ENCODE measurements at regions not wholly inside any gene's neighbourhood (a gene's known extent, or its start where the extent isn't known, plus 50 kb on each side); places are given as distances from the start of the nearest gene placed in this dataset.
A peak's percentile ranks its signal among the peaks of the same experiment; 100 is the strongest.

DNA sequence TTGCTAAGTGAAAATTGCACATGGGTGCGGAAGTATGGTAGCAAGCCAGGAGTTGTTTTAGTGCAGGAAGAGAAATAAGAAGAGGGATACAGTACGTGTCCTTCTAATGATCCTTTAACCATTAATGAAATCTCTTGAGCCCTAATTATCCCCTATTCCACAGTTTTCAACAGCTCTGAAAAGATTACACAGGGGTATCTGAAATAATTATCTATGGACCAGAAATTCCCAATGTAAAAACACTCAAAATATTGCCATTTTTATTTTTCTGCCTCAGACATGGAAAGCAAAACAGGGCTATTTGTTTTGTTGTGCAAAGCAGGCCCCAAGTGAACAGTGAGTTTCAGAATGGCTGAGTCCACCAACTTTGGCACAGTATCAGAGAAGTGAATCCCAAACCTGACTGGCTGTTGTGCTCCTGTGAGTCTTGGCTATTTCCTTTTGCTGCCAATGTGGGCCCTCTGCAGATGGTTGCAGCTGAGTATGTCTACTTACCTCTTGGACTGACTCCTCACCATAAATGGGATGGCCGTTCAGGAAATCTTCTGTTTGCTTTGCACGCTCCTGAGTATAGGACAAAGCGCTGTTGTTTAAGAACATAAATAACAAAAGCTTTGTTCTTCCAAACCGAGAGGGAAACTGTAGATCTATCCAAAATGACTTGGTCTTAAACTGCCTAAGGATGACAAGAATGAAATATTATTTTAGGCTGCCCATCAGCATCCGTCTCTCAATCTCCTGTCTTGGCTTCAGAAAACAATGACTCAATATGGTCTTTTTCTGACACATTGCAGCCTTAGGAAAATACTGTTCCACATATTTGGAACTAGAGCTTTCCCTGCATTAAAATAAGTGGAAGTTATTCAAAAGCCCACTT, 204.1 kb downstream of the DEPDC1B start (continued):
- TF ChIP-seq POLR2G (IDR thresholded peaks at IDR 0.05; ENCODE audit: low read depth, low read length) = peak; percentile 51; the same call in 1 of the 2 replicates
- TF ChIP-seq SAP130 (CRISPR knock-in tag; IDR thresholded peaks at IDR 0.05; ENCODE audit: low read depth) = peak; percentile 41; the same call in 1 of the 2 replicates
- TF ChIP-seq, protein P1, sequence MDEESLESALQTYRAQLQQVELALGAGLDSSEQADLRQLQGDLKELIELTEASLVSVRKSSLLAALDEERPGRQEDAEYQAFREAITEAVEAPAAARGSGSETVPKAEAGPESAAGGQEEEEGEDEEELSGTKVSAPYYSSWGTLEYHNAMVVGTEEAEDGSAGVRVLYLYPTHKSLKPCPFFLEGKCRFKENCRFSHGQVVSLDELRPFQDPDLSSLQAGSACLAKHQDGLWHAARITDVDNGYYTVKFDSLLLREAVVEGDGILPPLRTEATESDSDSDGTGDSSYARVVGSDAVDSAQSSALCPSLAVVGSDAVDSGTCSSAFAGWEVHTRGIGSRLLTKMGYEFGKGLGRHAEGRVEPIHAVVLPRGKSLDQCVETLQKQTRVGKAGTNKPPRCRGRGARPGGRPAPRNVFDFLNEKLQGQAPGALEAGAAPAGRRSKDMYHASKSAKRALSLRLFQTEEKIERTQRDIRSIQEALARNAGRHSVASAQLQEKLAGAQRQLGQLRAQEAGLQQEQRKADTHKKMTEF (CRISPR knock-in tag; IDR thresholded peaks at IDR 0.05) = peak; percentile 45; the same call in 1 of the 2 replicates
- TF ChIP-seq, protein P2, sequence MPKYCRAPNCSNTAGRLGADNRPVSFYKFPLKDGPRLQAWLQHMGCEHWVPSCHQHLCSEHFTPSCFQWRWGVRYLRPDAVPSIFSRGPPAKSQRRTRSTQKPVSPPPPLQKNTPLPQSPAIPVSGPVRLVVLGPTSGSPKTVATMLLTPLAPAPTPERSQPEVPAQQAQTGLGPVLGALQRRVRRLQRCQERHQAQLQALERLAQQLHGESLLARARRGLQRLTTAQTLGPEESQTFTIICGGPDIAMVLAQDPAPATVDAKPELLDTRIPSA (CRISPR knock-in tag; IDR thresholded peaks at IDR 0.05; ENCODE audit: borderline replicate concordance) = no peak
- 0 out of 2 replicates have a peak, but pooled peaks have one; percentile 13 for TF ChIP-seq RCOR2 (CRISPR knock-in tag; IDR thresholded peaks at IDR 0.05)
- TF ChIP-seq, protein P3, sequence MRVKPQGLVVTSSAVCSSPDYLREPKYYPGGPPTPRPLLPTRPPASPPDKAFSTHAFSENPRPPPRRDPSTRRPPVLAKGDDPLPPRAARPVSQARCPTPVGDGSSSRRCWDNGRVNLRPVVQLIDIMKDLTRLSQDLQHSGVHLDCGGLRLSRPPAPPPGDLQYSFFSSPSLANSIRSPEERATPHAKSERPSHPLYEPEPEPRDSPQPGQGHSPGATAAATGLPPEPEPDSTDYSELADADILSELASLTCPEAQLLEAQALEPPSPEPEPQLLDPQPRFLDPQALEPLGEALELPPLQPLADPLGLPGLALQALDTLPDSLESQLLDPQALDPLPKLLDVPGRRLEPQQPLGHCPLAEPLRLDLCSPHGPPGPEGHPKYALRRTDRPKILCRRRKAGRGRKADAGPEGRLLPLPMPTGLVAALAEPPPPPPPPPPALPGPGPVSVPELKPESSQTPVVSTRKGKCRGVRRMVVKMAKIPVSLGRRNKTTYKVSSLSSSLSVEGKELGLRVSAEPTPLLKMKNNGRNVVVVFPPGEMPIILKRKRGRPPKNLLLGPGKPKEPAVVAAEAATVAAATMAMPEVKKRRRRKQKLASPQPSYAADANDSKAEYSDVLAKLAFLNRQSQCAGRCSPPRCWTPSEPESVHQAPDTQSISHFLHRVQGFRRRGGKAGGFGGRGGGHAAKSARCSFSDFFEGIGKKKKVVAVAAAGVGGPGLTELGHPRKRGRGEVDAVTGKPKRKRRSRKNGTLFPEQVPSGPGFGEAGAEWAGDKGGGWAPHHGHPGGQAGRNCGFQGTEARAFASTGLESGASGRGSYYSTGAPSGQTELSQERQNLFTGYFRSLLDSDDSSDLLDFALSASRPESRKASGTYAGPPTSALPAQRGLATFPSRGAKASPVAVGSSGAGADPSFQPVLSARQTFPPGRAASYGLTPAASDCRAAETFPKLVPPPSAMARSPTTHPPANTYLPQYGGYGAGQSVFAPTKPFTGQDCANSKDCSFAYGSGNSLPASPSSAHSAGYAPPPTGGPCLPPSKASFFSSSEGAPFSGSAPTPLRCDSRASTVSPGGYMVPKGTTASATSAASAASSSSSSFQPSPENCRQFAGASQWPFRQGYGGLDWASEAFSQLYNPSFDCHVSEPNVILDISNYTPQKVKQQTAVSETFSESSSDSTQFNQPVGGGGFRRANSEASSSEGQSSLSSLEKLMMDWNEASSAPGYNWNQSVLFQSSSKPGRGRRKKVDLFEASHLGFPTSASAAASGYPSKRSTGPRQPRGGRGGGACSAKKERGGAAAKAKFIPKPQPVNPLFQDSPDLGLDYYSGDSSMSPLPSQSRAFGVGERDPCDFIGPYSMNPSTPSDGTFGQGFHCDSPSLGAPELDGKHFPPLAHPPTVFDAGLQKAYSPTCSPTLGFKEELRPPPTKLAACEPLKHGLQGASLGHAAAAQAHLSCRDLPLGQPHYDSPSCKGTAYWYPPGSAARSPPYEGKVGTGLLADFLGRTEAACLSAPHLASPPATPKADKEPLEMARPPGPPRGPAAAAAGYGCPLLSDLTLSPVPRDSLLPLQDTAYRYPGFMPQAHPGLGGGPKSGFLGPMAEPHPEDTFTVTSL (CRISPR knock-in tag; IDR thresholded peaks at IDR 0.05; ENCODE audit: borderline replicate concordance) = peak; percentile 48; the same call in 1 of the 2 replicates
- TF ChIP-seq BCL6 (CRISPR knock-in tag; IDR thresholded peaks at IDR 0.05) = peak; percentile 72
- TF ChIP-seq FOXP1 (IDR thresholded peaks at IDR 0.05) = no peak
- TF ChIP-seq FOXP1 (CRISPR knock-in tag; IDR thresholded peaks at IDR 0.05) = peak; percentile 39; the same call in 1 of the 2 replicates
- TF ChIP-seq EHMT2 (IDR thresholded peaks at IDR 0.05; ENCODE audit: borderline replicate concordance, low read depth, low read length) = 0 out of 2 replicates have a peak, but pooled peaks have one; percentile 35
- TF ChIP-seq SOX6 (IDR thresholded peaks at IDR 0.05) = no peak
- peak; percentile 95 for TF ChIP-seq SOX6 (CRISPR knock-in tag; IDR thresholded peaks at IDR 0.05)
- TF ChIP-seq SRF (IDR thresholded peaks at IDR 0.05; ENCODE audit: low read depth, low read length) = peak; percentile 89
- TF ChIP-seq ZFX (CRISPR knock-in tag; IDR thresholded peaks at IDR 0.05; ENCODE audit: low read depth) = peak; percentile 51; the same call in 1 of the 2 replicates
- no peak for TF ChIP-seq LCORL (IDR thresholded peaks at IDR 0.05)
- peak; percentile 48; the same call in 1 of the 2 replicates for TF ChIP-seq LCORL (CRISPR knock-in tag; IDR thresholded peaks at IDR 0.05)
- TF ChIP-seq, protein P4, sequence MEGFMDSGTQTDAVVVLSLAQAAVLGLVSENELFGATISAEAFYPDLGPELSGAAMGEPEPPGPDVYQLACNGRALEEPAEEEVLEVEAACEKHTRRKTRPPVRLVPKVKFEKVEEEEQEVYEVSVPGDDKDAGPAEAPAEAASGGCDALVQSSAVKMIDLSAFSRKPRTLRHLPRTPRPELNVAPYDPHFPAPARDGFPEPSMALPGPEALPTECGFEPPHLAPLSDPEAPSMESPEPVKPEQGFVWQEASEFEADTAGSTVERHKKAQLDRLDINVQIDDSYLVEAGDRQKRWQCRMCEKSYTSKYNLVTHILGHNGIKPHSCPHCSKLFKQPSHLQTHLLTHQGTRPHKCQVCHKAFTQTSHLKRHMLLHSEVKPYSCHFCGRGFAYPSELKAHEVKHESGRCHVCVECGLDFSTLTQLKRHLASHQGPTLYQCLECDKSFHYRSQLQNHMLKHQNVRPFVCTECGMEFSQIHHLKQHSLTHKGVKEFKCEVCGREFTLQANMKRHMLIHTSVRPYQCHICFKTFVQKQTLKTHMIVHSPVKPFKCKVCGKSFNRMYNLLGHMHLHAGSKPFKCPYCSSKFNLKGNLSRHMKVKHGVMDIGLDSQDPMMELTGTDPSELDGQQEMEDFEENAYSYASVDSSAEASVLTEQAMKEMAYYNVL (CRISPR knock-in tag; IDR thresholded peaks at IDR 0.05; ENCODE audit: borderline replicate concordance) = 0 out of 2 replicates have a peak, but pooled peaks have one; percentile 47
- no peak for TF ChIP-seq THAP11 (CRISPR knock-in tag; IDR thresholded peaks at IDR 0.05)
